H1 (cell line): ENCODE measurements at regions not wholly inside any gene's neighbourhood (a gene's known extent, or its start where the extent isn't known, plus 50 kb on each side); places are given as distances from the start of the nearest gene placed in this dataset.

ENCODE experiments used
- CTCF ChIA-PET: fragments of 300-600 bp; sonication (Branson Sonifier 250); formaldehyde crosslinking; loops from one replicate; lab custom pipeline; 2021; ENCODE audit not compliant: partially characterized antibody; lab: Charles Lee
- POLR2A ChIA-PET: fragments of 300-600 bp; sonication (Branson Sonifier 250); formaldehyde crosslinking; loops from one replicate; lab custom pipeline; 2021; ENCODE audit warnings: inconsistent platforms; ENCODE audit not compliant: partially characterized antibody; lab: Charles Lee
- DNase-seq, 2 experiments: peaks; one replicate each; pipeline versions ENCODE4 v3.0.0 to v3.0.0-alpha.2; 2010 to 2022; ENCODE audit warnings: low spot score in 2 of 2, low read depth in 1 of 2, mixed read lengths in 1 of 2
- FAIRE-seq: peaks from 2 replicates; lab custom pipeline; 2011; peaks lifted over from hg19 to GRCh38; lab: Jason Lieb, UNC
- H2AFZ ChIP-seq: 2 replicates; pipeline ENCODE4 v1.8.1; 2012; ENCODE audit warnings: low read length, inconsistent platforms
- H2AK5ac ChIP-seq: 2 replicates; pipeline ENCODE4 v1.6.1; 2013; ENCODE audit warnings: low read depth, low read length
- H2BK120ac ChIP-seq: replicated peaks from 2 replicates; pipeline ENCODE3; 2013; ENCODE audit warnings: low read depth, low read length, inconsistent platforms
- H2BK12ac ChIP-seq: 2 replicates; pipeline ENCODE4 v1.6.1; 2013; ENCODE audit warnings: low read depth, low read length
- H2BK15ac ChIP-seq: 2 replicates; pipeline ENCODE4 v1.6.1; 2013; ENCODE audit warnings: low read length
- H2BK20ac ChIP-seq: 2 replicates; pipeline ENCODE4 v1.6.1; 2013; ENCODE audit warnings: low read length
- H2BK5ac ChIP-seq: 2 replicates; pipeline ENCODE4 v1.6.1; 2013; ENCODE audit warnings: low read depth, low read length
- H3K14ac ChIP-seq: 2 replicates; pipeline ENCODE4 v1.6.1; 2013; ENCODE audit warnings: inconsistent platforms; ENCODE audit not compliant: insufficient read length
- H3K18ac ChIP-seq: 2 replicates; pipeline ENCODE4 v1.6.1; 2013; ENCODE audit warnings: low read length; ENCODE audit errors: extremely low read depth
- H3K23ac ChIP-seq: 2 replicates; pipeline ENCODE4 v1.6.1; 2013; ENCODE audit warnings: inconsistent platforms; ENCODE audit not compliant: insufficient read length
- H3K23me2 ChIP-seq: 2 replicates; pipeline ENCODE4 v1.6.1; 2013; ENCODE audit warnings: low read depth, low read length
- H3K27ac ChIP-seq: 2 replicates; pipeline ENCODE4 v1.6.1; 2011; ENCODE audit warnings: low read depth, low read length, inconsistent platforms
- H3K27me3 ChIP-seq, 4 experiments: replicated peaks in 1 of 4; 1 replicate in 1 of 4; 2 replicates in 3 of 4; pipeline versions ENCODE4 v1.6.1 to v1.8.1; 2011 to 2013; ENCODE audit warnings: low read length in 3 of 4, mild to moderate bottlenecking in 3 of 4, inconsistent platforms in 2 of 4, mixed read lengths in 2 of 4, moderate library complexity in 1 of 4; ENCODE audit not compliant: control insufficient read depth in 3 of 4, insufficient read depth in 3 of 4; ENCODE audit errors: extremely low read depth in 1 of 4
- H3K36me3 ChIP-seq, 4 experiments: 2 replicates each; pipeline versions ENCODE4 v1.6.1 to v1.8.1; 2011 to 2013; ENCODE audit warnings: mild to moderate bottlenecking in 4 of 4, low read length in 3 of 4, moderate library complexity in 2 of 4, control low read depth in 1 of 4, inconsistent platforms in 1 of 4; ENCODE audit not compliant: insufficient read depth in 4 of 4, control insufficient read depth in 2 of 4
- H3K4ac ChIP-seq: replicated peaks from 2 replicates; pipeline ENCODE3; 2013; ENCODE audit warnings: low read length, low read depth, mixed read lengths, inconsistent platforms; ENCODE audit not compliant: insufficient read length
- H3K4me1 ChIP-seq, 4 experiments: replicated peaks in 1 of 4; 1 replicate in 1 of 4; 2 replicates in 3 of 4; pipeline versions ENCODE4 v1.6.1 to v1.8.1; 2011 to 2013; ENCODE audit warnings: low read length in 3 of 4, inconsistent platforms in 2 of 4, mixed read lengths in 1 of 4; ENCODE audit not compliant: insufficient read depth in 4 of 4, control insufficient read depth in 3 of 4
- H3K4me2 ChIP-seq, 2 experiments: 2 replicates each; pipeline versions ENCODE4 v1.6.1 to v1.8.1; 2011 to 2013; ENCODE audit warnings: low read depth in 2 of 2, low read length in 2 of 2, control low read depth in 1 of 2, inconsistent platforms in 1 of 2, mild to moderate bottlenecking in 1 of 2; ENCODE audit not compliant: insufficient read depth in 1 of 2
- H3K4me3 ChIP-seq, 4 experiments: fragments of 200-600, 300-600 bp in 1 of 4; sonication (generic), shearing (Covaris generic), sonication (Bioruptor Twin) in 1 of 4; 2 replicates each; pipeline versions ENCODE4 v1.5.1 to v1.8.1; 2011 to 2016; ENCODE audit warnings: low read length in 4 of 4, low read depth in 3 of 4, control low read depth in 2 of 4, inconsistent platforms in 2 of 4, mild to moderate bottlenecking in 2 of 4, mixed read lengths in 1 of 4, moderate library complexity in 1 of 4; ENCODE audit not compliant: insufficient read depth in 2 of 4; ENCODE audit errors: extremely low read depth in 1 of 4
- H3K56ac ChIP-seq: replicated peaks from 2 replicates; pipeline ENCODE3; 2013; ENCODE audit warnings: low read depth, mild to moderate bottlenecking, mixed read lengths, low read length, inconsistent platforms; ENCODE audit not compliant: insufficient read length
- H3K79me1 ChIP-seq: 2 replicates; pipeline ENCODE4 v1.6.1; 2013; ENCODE audit warnings: low read depth, low read length, control low read depth
- H3K79me2 ChIP-seq, 2 experiments: 2 replicates each; pipeline versions ENCODE4 v1.6.1 to v1.8.1; 2012 to 2013; ENCODE audit warnings: low read length in 2 of 2, mild to moderate bottlenecking in 2 of 2, inconsistent platforms in 1 of 2; ENCODE audit not compliant: insufficient read depth in 2 of 2, control insufficient read depth in 1 of 2
- H3K9ac ChIP-seq, 4 experiments: replicated peaks in 1 of 4; 1 replicate in 1 of 4; 2 replicates in 3 of 4; pipeline versions ENCODE4 v1.6.1 to v1.8.1; 2011 to 2013; ENCODE audit warnings: low read depth in 3 of 4, low read length in 3 of 4, control low read depth in 2 of 4, mild to moderate bottlenecking in 2 of 4, moderate library complexity in 2 of 4, inconsistent platforms in 1 of 4; ENCODE audit errors: extremely low read depth in 1 of 4
- H3K9me3 ChIP-seq, 2 experiments: 2 replicates each; pipeline versions ENCODE4 v1.6.1 to v1.8.1; 2012 to 2013; ENCODE audit warnings: mild to moderate bottlenecking in 2 of 2, moderate library complexity in 2 of 2, control low read depth in 1 of 2, inconsistent platforms in 1 of 2, low read depth in 1 of 2, low read length in 1 of 2, mixed read lengths in 1 of 2; ENCODE audit not compliant: insufficient read depth in 2 of 2
- H4K20me1 ChIP-seq, 2 experiments: replicated peaks in 1 of 2; 2 replicates each; pipeline versions ENCODE3 to v1.8.1; 2011 to 2013; ENCODE audit warnings: inconsistent platforms in 2 of 2, low read length in 2 of 2, mild to moderate bottlenecking in 1 of 2; ENCODE audit not compliant: insufficient read depth in 2 of 2, control insufficient read depth in 1 of 2
- H4K5ac ChIP-seq: 2 replicates; pipeline ENCODE4 v1.6.1; 2013; ENCODE audit warnings: low read length, low read depth, mixed read lengths, inconsistent platforms; ENCODE audit not compliant: insufficient read length
- H4K8ac ChIP-seq: 2 replicates; pipeline ENCODE4 v1.8.0; 2013; ENCODE audit warnings: mild to moderate bottlenecking, moderate library complexity, low read length, inconsistent platforms; ENCODE audit not compliant: insufficient read depth; ENCODE audit errors: extremely low read depth
- H4K91ac ChIP-seq: replicated peaks from 2 replicates; pipeline ENCODE3; 2013; ENCODE audit warnings: low read length, mixed read lengths, inconsistent platforms; ENCODE audit not compliant: insufficient read length
- CHD1 ChIP-seq: IDR thresholded peaks from 2 replicates; pipeline ENCODE4 v1.6.1; 2012; ENCODE audit warnings: low read depth, low read length, improper control_type of control experiment
- CTBP2 ChIP-seq: IDR thresholded peaks from 2 replicates; pipeline ENCODE4 v1.7.0; 2011; ENCODE audit warnings: borderline replicate concordance, mild to moderate bottlenecking, moderate library complexity, mixed read lengths, low read length; ENCODE audit not compliant: insufficient read depth, insufficient read length
- GABPA ChIP-seq: IDR thresholded peaks from 2 replicates; pipeline ENCODE4 v1.6.1; 2011; ENCODE audit warnings: mild to moderate bottlenecking, low read length, moderate library complexity, borderline replicate concordance; ENCODE audit not compliant: insufficient read depth
- JUND ChIP-seq: IDR thresholded peaks from 2 replicates; pipeline ENCODE4 v1.6.1; 2011; ENCODE audit warnings: mild to moderate bottlenecking, improper control_type of control experiment, low read length
- MAFK ChIP-seq: IDR thresholded peaks from 2 replicates; pipeline ENCODE4 v1.6.1; 2012; ENCODE audit warnings: low read depth, mild to moderate bottlenecking, improper control_type of control experiment, low read length
- SIRT6 ChIP-seq: IDR thresholded peaks from one replicate; pipeline ENCODE4 v1.7.1; 2012; ENCODE audit warnings: low read length, inconsistent platforms
- SP1 ChIP-seq: IDR thresholded peaks from 2 replicates; pipeline ENCODE4 v1.6.1; 2011; ENCODE audit warnings: low read depth, low read length
- SP4 ChIP-seq: IDR thresholded peaks from 2 replicates; pipeline ENCODE4 v1.6.1; 2012; ENCODE audit warnings: low read length, inconsistent platforms
- TAF1 ChIP-seq: IDR thresholded peaks from 2 replicates; pipeline ENCODE4 v1.6.1; 2011; ENCODE audit warnings: mild to moderate bottlenecking, low read depth, low read length
- TCF12 ChIP-seq: IDR thresholded peaks from 2 replicates; pipeline ENCODE4 v1.6.1; 2011; ENCODE audit warnings: low read depth, mild to moderate bottlenecking, low read length
- ZNF274 ChIP-seq: IDR thresholded peaks from 2 replicates; pipeline ENCODE4 v1.7.0; 2012; ENCODE audit warnings: low read length, borderline replicate concordance; ENCODE audit errors: extremely low read depth

DNA sequence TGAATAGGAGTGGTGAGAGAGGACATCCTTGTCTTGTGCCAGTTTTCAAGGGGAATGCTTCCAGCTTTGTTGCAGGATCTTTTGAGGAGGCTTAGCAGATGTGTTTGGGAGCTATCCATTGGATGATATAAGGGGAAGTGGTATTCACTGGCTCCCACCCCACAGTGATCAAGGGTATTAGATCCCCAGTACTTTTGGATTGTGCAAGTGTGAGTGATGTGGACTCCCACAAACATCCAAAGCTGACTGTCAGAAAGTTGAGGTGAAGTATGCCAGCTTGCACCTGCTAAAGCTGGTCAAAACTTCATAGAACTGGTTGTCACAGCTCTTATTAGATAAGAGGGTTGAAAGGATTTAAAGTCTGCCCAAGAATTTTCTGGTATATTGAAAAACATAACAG, 110.1 kb upstream of the BTG1 start:
- Histone ChIP-seq H3K27ac (no peak overlapping the region), H3K36me3 (no peaks in the 10 kb centered on the region), H3K9ac (no peak overlapping the region), H3K23me2 (no peaks in the 10 kb centered on the region), H3K79me2 (no peaks in the 10 kb centered on the region), H2BK5ac (no peak overlapping the region), H3K79me1 (no peaks in the 10 kb centered on the region), H3K27me3 (no peaks in the 10 kb centered on the region), H4K8ac (no peak overlapping the region), H4K20me1 (no peaks in the 10 kb centered on the region), H2BK15ac (no peak overlapping the region), H3K18ac (no peak overlapping the region), H2AFZ (peak overlapping the region; percentile 67; the same call in 1 of the 2 replicates), H2BK20ac (no peak overlapping the region), H2AK5ac (no peak overlapping the region), H3K4me1 (no peaks in the 10 kb centered on the region), H3K14ac (no peak overlapping the region), H2BK120ac (no peak overlapping the region), H2BK12ac (no peak overlapping the region), H3K4me2 (no peak overlapping the region), H4K91ac (no peak overlapping the region), H3K23ac (no peak overlapping the region), H3K4me3 (no peak overlapping the region), H3K9me3 (no peaks in the 10 kb centered on the region), H3K4ac (no peak overlapping the region), H4K5ac (no peak overlapping the region), H3K56ac (no peak overlapping the region)
- TF ChIP-seq SP4: no peak
- no peak for TF ChIP-seq JUND
- no peak for TF ChIP-seq CTBP2
- TF ChIP-seq ZNF274: no peak
- no peak for TF ChIP-seq CHD1
- no peak for TF ChIP-seq MAFK
- no peak for TF ChIP-seq TCF12
- TF ChIP-seq SP1: no peak
- TF ChIP-seq TAF1: no peak
- no peak for TF ChIP-seq GABPA
- TF ChIP-seq SIRT6: no peak
- ChIA-PET CTCF (interaction anchor here (1.3 to 1.6 kb wide), 4 partner anchors 12 to 149 kb away, joined by 3 to 6 read pairs (median 3); no protein-coding TSS in a partner anchor), POLR2A (interaction anchor here (1.1 kb wide), 1 partner anchor 111 kb away, joined by 3 read pairs; no protein-coding TSS in a partner anchor)
- no peak for DNase-seq
- FAIRE-seq: no peak
